NT2/D1 (cell line): ENCODE measurements at regions not wholly inside any gene's neighbourhood (a gene's known extent, or its start where the extent isn't known, plus 50 kb on each side); places are given as distances from the start of the nearest gene placed in this dataset.

ENCODE experiments used
- DNase-seq: peaks from one replicate; pipeline ENCODE4 v3.0.0-alpha.2; 2011; ENCODE audit warnings: low read depth, low spot score
- H3K27me3 ChIP-seq: 2 replicates; pipeline ENCODE4 v1.6.0; 2011; ENCODE audit warnings: mild to moderate bottlenecking; ENCODE audit not compliant: insufficient read length, insufficient read depth
- H3K36me3 ChIP-seq: 2 replicates; pipeline ENCODE4 v1.6.1; 2011; ENCODE audit warnings: mild to moderate bottlenecking, low read length, mixed read lengths; ENCODE audit not compliant: insufficient read depth, insufficient read length
- H3K4me1 ChIP-seq: 2 replicates; pipeline ENCODE4 v1.5.1; 2011; ENCODE audit not compliant: insufficient read depth, insufficient read length
- H3K4me3 ChIP-seq: 2 replicates; pipeline ENCODE4 v1.5.1; 2011; ENCODE audit warnings: low read depth; ENCODE audit not compliant: insufficient read length
- H3K9ac ChIP-seq: 2 replicates; pipeline ENCODE4 v1.6.0; 2011; ENCODE audit warnings: low read depth; ENCODE audit not compliant: insufficient read length
- H3K9me3 ChIP-seq: 2 replicates; pipeline ENCODE4 v1.5.1; 2011; ENCODE audit warnings: mild to moderate bottlenecking, low read length; ENCODE audit not compliant: insufficient read depth
- SUZ12 ChIP-seq: IDR thresholded peaks from 2 replicates; pipeline ENCODE4 v1.6.1; 2011; ENCODE audit not compliant: insufficient read length, insufficient read depth; ENCODE audit errors: extremely low read depth
- YY1 ChIP-seq: IDR thresholded peaks from 2 replicates; pipeline ENCODE4 v1.6.1; 2011; ENCODE audit not compliant: insufficient read length, insufficient read depth
- ZNF274 ChIP-seq: IDR thresholded peaks from 2 replicates; pipeline ENCODE4 v1.6.1; 2011; ENCODE audit warnings: mild to moderate bottlenecking, low read depth, low read length

GRCh38 chr3:162884373-162884772, 1387.8 kb downstream of the OTOL1 start:
- DNase-seq = no peak
- H3K9me3 ChIP-seq = no peaks in the 10 kb centered on the region
- no peaks in the 10 kb centered on the region for H3K4me1 ChIP-seq
- no peak overlapping the region for H3K9ac ChIP-seq
- TF ChIP-seq ZNF274 = no peak
- TF ChIP-seq SUZ12 = no peak
- TF ChIP-seq YY1 = no peak
- no peaks in the 10 kb centered on the region for H3K36me3 ChIP-seq
- no peaks in the 10 kb centered on the region for H3K27me3 ChIP-seq
- no peak overlapping the region for H3K4me3 ChIP-seq

- Histone ChIP-seq H3K9ac (no peak overlapping the region), H3K27me3 (no peaks in the 10 kb centered on the region), H3K36me3 (no peaks in the 10 kb centered on the region), H3K9me3 (peaks cover 8% of the 10 kb centered on the region; the same call in 1 of the 2 replicates), H3K4me1 (no peaks in the 10 kb centered on the region), H3K4me3 (no peak overlapping the region)
- TF ChIP-seq YY1 (no peak), SUZ12 (no peak)
- DNase-seq = no peak
These were observed 1396.5 kb downstream of the OTOL1 start for GRCh38 chr3:162892921-162893793.

- no peak for DNase-seq
- Histone ChIP-seq H3K4me3 (no peak overlapping the region), H3K4me1 (no peaks in the 10 kb centered on the region), H3K9ac (no peak overlapping the region), H3K36me3 (no peaks in the 10 kb centered on the region), H3K9me3 (no peaks in the 10 kb centered on the region), H3K27me3 (no peaks in the 10 kb centered on the region)
- TF ChIP-seq ZNF274 (no peak), YY1 (no peak), SUZ12 (no peak)
These were observed 1400.7 kb downstream of the OTOL1 start for GRCh38 chr3:162897291-162897690.

DNA sequence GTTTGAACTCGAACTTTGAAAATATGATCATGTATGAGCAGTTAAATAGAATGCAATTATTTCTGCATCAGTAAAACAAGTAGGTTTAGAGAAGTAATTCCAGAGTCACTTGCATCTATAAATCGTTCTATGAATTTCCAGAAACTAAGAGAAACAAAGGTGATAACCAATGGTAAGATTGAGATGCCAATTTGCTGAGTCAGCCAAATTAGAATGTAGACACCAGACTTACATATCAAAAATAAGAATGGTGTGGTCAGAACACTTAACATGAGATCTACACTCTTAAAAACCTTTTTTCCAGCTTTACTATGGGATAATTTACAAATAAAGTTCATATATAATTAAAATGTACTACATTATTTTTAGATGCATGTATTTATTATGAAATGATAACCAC, 1435.9 kb downstream of the OTOL1 start:
- TF ChIP-seq SUZ12 (no peak), YY1 (no peak), ZNF274 (no peak)
- no peak for DNase-seq
- Histone ChIP-seq H3K9me3 (no peaks in the 10 kb centered on the region), H3K27me3 (no peaks in the 10 kb centered on the region), H3K4me1 (no peaks in the 10 kb centered on the region), H3K4me3 (no peak overlapping the region), H3K36me3 (no peaks in the 10 kb centered on the region), H3K9ac (no peak overlapping the region)

DNA sequence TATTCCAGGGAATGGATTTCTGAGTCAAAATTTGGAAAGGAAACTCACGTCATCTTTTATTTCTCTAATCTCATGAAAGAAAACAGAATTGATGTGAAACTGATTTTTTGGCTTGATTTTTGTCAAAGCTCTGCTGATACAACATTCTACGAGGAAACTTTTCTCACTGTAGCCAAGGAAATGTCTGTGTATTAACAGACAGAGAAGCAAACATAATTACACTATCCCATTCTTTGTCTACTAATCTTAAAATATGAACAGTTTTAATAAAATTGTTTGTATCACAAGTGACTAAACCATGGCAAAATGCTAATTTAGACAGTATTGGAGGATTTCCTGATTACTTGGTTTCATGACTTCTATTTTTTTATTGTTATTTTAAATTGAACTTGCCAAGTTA, 1437.0 kb downstream of the OTOL1 start:
- Histone ChIP-seq H3K27me3 (no peaks in the 10 kb centered on the region), H3K4me1 (no peaks in the 10 kb centered on the region), H3K36me3 (no peaks in the 10 kb centered on the region), H3K4me3 (no peak overlapping the region), H3K9me3 (no peaks in the 10 kb centered on the region), H3K9ac (no peak overlapping the region)
- TF ChIP-seq SUZ12 (no peak), YY1 (no peak), ZNF274 (no peak)
- no peak for DNase-seq

GRCh38 chr3:162936706-162937105, 1440.1 kb downstream of the OTOL1 start:
- no peaks in the 10 kb centered on the region for H3K36me3 ChIP-seq
- no peak overlapping the region for H3K9ac ChIP-seq
- H3K4me1 ChIP-seq = no peaks in the 10 kb centered on the region
- H3K4me3 ChIP-seq = no peak overlapping the region
- H3K9me3 ChIP-seq = no peaks in the 10 kb centered on the region
- DNase-seq = no peak
- no peaks in the 10 kb centered on the region for H3K27me3 ChIP-seq
- TF ChIP-seq SUZ12 (no peak), YY1 (no peak), ZNF274 (no peak)

- H3K27me3 ChIP-seq = no peaks in the 10 kb centered on the region
- DNase-seq = no peak
- H3K9ac ChIP-seq = no peak overlapping the region
- TF ChIP-seq YY1 (no peak), ZNF274 (no peak), SUZ12 (no peak)
- H3K4me3 ChIP-seq = no peak overlapping the region
- no peaks in the 10 kb centered on the region for H3K4me1 ChIP-seq
- no peaks in the 10 kb centered on the region for H3K36me3 ChIP-seq
- H3K9me3 ChIP-seq = no peaks in the 10 kb centered on the region
These were observed 1441.5 kb downstream of the OTOL1 start for GRCh38 chr3:162938083-162938482.

- H3K9ac ChIP-seq = no peak overlapping the region
- no peaks in the 10 kb centered on the region for H3K9me3 ChIP-seq
- no peaks in the 10 kb centered on the region for H3K36me3 ChIP-seq
- no peaks in the 10 kb centered on the region for H3K27me3 ChIP-seq
- TF ChIP-seq YY1 = no peak
- TF ChIP-seq ZNF274 = no peak
- no peak for TF ChIP-seq SUZ12
- no peak overlapping the region for H3K4me3 ChIP-seq
- no peaks in the 10 kb centered on the region for H3K4me1 ChIP-seq
- DNase-seq = no peak
These were observed 1449.0 kb downstream of the OTOL1 start for GRCh38 chr3:162945626-162946025.
